ENCODE measurements at regions not wholly inside any gene's neighbourhood (a gene's known extent, or its start where the extent isn't known, plus 50 kb on each side); places are given as distances from the start of the nearest gene placed in this dataset.

DNA sequence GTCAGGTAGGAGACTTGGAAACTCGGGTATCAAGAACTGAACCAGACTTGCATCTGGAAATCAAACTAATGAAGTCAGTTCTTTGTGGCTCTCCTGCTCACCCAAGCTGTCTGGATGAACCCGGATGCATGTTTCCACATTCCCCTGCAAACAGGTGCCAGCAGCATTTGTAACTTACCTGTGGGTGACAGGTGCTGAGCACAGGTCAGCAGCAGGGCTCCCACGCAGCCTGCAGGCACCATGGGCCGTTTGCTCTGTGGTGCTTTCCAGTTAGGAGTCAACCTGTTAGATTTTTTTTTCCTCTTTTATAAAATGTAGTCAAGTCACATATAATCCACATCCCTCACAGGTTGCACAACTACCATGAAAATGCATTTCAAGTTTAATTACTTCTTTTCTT, 385.6 kb upstream of the ADGRL3 start:
- TF ChIP-seq CTCF (IDR thresholded peaks at IDR 0.05; ENCODE audit: insufficient read depth, low read depth, low read length) (no peak), EZH2 (IDR thresholded peaks at IDR 0.05; ENCODE audit: insufficient read depth, low read length) (no peak)

All from astrocyte (in vitro differentiated cells and primary cell).